Sciatic nerve (tissue), 2 donors: ENCODE measurements at regions not wholly inside any gene's neighbourhood (a gene's known extent, or its start where the extent isn't known, plus 50 kb on each side); places are given as distances from the start of the nearest gene placed in this dataset.

ENCODE experiments used
- ATAC-seq: fragments of 200-7000 bp; cut with Tn5 transposase; one replicate; pipeline ENCODE4 v1.9.1; 2020; ENCODE audit warnings: mild to moderate bottlenecking, moderate library complexity
- DNase-seq: peaks from one replicate; pipeline ENCODE4 v3.0.0-alpha.2; 2020; ENCODE audit warnings: low spot score
- intact Hi-C: fragments of 100-400 bp; cut with DNase I; formaldehyde crosslinking; loops from one replicate; pipeline ENCODE4 v1.14.2; 2022
- donor health status: DM: no; HTN: no; CAD: no.
- donor health status: DM: no; HTN: no; CAD: no.

GRCh38 chr20:19807946-19808330, 49.9 kb downstream of the RIN2 start:
- no peak for DNase-seq
- no peak for ATAC-seq
- intact Hi-C loops = no loop called here

GRCh38 chr20:19808498-19808897, 50.4 kb downstream of the RIN2 start:
- ATAC-seq = no peak
- DNase-seq = no peak
- intact Hi-C loops = no loop called here

GRCh38 chr20:19809505-19809904, 51.4 kb downstream of the RIN2 start:
- ATAC-seq = no peak
- intact Hi-C loops = no loop called here
- DNase-seq = no peak

GRCh38 chr20:19811231-19811630, 53.2 kb downstream of the RIN2 start:
- no peak for ATAC-seq
- intact Hi-C loops = no loop called here
- no peak for DNase-seq

GRCh38 chr20:19812056-19812455, 54.0 kb downstream of the RIN2 start:
- DNase-seq (no peak), ATAC-seq (no peak)
- intact Hi-C loops = no loop called here

- DNase-seq (no peak), ATAC-seq (no peak)
- intact Hi-C loops = no loop called here
These were observed 54.6 kb downstream of the RIN2 start for GRCh38 chr20:19812696-19813095.

GRCh38 chr20:19813846-19814640, 56.0 kb downstream of the RIN2 start:
- DNase-seq (no peak), ATAC-seq (no peak)
- intact Hi-C loops = no loop called here

GRCh38 chr20:19815553-19815991, 57.5 kb downstream of the RIN2 start:
- intact Hi-C loops = no loop called here
- DNase-seq (no peak), ATAC-seq (peak; percentile 77)

- DNase-seq (no peak), ATAC-seq (no peak)
- intact Hi-C loops = no loop called here
These were observed 58.3 kb downstream of the RIN2 start for GRCh38 chr20:19816386-19816785.

- ATAC-seq = no peak
- intact Hi-C loops = no loop called here
- DNase-seq = no peak
These were observed 59.0 kb downstream of the RIN2 start for GRCh38 chr20:19817017-19817416.

- intact Hi-C loops = no loop called here
These were observed 61.1 kb downstream of the RIN2 start for GRCh38 chr20:19819149-19819548.

GRCh38 chr20:19820555-19821211, 62.6 kb downstream of the RIN2 start:
- intact Hi-C loops = no loop called here
- DNase-seq (no peak), ATAC-seq (no peak)

More at GRCh38 chr20:19819149-19819548, 61.1 kb downstream of the RIN2 start:
- DNase-seq (no peak), ATAC-seq (no peak)

- no peak for ATAC-seq
These were observed 63.5 kb downstream of the RIN2 start for GRCh38 chr20:19821606-19822005.

GRCh38 chr20:19823216-19823615, 65.2 kb downstream of the RIN2 start:
- no peak for DNase-seq
- intact Hi-C loops = no loop called here
- ATAC-seq = no peak

More at GRCh38 chr20:19821606-19822005, 63.5 kb downstream of the RIN2 start:
- no peak for DNase-seq
- intact Hi-C loops = no loop called here

GRCh38 chr20:19823971-19824370, 65.9 kb downstream of the RIN2 start:
- intact Hi-C loops = no loop called here
- peak; percentile 17 for ATAC-seq
- no peak for DNase-seq

- no peak for DNase-seq
- intact Hi-C loops = no loop called here
- ATAC-seq = no peak
These were observed 66.8 kb downstream of the RIN2 start for GRCh38 chr20:19824861-19825260.

- intact Hi-C loops = no loop called here
- ATAC-seq (no peak), DNase-seq (no peak)
These were observed 68.3 kb downstream of the RIN2 start for GRCh38 chr20:19826179-19826914.

GRCh38 chr20:19827818-19828217, 69.8 kb downstream of the RIN2 start:
- no peak for DNase-seq
- ATAC-seq = no peak
- intact Hi-C loops = no loop called here

- no peak for DNase-seq
- peak; percentile 46 for ATAC-seq
- intact Hi-C loops = no loop called here
These were observed 70.2 kb downstream of the RIN2 start for GRCh38 chr20:19828232-19828631.

GRCh38 chr20:19830211-19830785, 72.2 kb downstream of the RIN2 start:
- DNase-seq = no peak
- no peak for ATAC-seq
- intact Hi-C loops = no loop called here
